PC-3 (cell line): ENCODE measurements at regions not wholly inside any gene's neighbourhood (a gene's known extent, or its start where the extent isn't known, plus 50 kb on each side); places are given as distances from the start of the nearest gene placed in this dataset.

Experiments used
- ATAC-seq: fragments of 200-7000 bp; cut with Tn5 transposase; 2 replicates; pipeline ENCODE4 v1.9.1; 2020; ENCODE audit warnings: mild to moderate bottlenecking, moderate library complexity
- BruUV-seq: library from RNA; stranded (reverse); fragments of 400-500 nt; replicated peaks from 2 replicates; lab custom pipeline; 2021; lab: Mats Ljungman, UMichigan
- CTCF ChIA-PET: fragments of 300-600 bp; sonication (Branson Sonifier 250); formaldehyde crosslinking; loops from one replicate; lab custom pipeline; 2022; ENCODE audit warnings: antibody characterized with exemption; lab: Charles Lee
- POLR2A ChIA-PET: fragments of 300-600 bp; sonication (Branson Sonifier 250); formaldehyde crosslinking; loops from one replicate; lab custom pipeline; 2022; ENCODE audit warnings: antibody characterized with exemption; ENCODE audit not compliant: unreplicated experiment; lab: Charles Lee
- DNase-seq: peaks from one replicate; pipeline ENCODE4 v3.0.0-alpha.2; 2015
- H2AFZ ChIP-seq: fragments of 300-600 bp; sonication (generic); 2 replicates; pipeline ENCODE4 v1.6.0; 2016; ENCODE audit warnings: antibody characterized with exemption, low read length
- H3F3A ChIP-seq: fragments of 300-600 bp; sonication (generic); one replicate; pipeline ENCODE4 v1.6.0; 2017; ENCODE audit warnings: antibody characterized with exemption, low read length, control low read depth, mild to moderate bottlenecking; ENCODE audit not compliant: unreplicated experiment
- H3K27ac ChIP-seq: fragments of 300-600 bp; sonication (generic); 2 replicates; pipeline ENCODE4 v1.5.1; 2016; ENCODE audit warnings: mild to moderate bottlenecking, low read length
- H3K27me3 ChIP-seq: fragments of 300-600 bp; sonication (generic); 2 replicates; pipeline ENCODE4 v1.6.1; 2016; ENCODE audit warnings: low read length, mixed read lengths
- H3K36me3 ChIP-seq: fragments of 300-600 bp; sonication (generic); 2 replicates; pipeline ENCODE4 v1.6.1; 2016; ENCODE audit warnings: low read depth, mixed run types, low read length, mixed read lengths
- H3K4me1 ChIP-seq: fragments of 300-600 bp; sonication (generic); 2 replicates; pipeline ENCODE4 v1.5.1; 2016; ENCODE audit warnings: low read length; ENCODE audit not compliant: insufficient read depth
- H3K4me2 ChIP-seq: fragments of 300-600 bp; sonication (generic); 2 replicates; pipeline ENCODE4 v1.6.0; 2016; ENCODE audit warnings: low read length
- H3K4me3 ChIP-seq: fragments of 300-600 bp; sonication (generic); 2 replicates; pipeline ENCODE4 v1.5.1; 2016; ENCODE audit warnings: mild to moderate bottlenecking, low read length, mixed read lengths
- H3K79me2 ChIP-seq: fragments of 300-600 bp; sonication (generic); 2 replicates; pipeline ENCODE4 v1.6.1; 2017; ENCODE audit warnings: low read length, mixed read lengths
- H3K9ac ChIP-seq: fragments of 300-600 bp; sonication (generic); 2 replicates; pipeline ENCODE4 v1.6.0; 2016; ENCODE audit warnings: mild to moderate bottlenecking, low read length
- H3K9me2 ChIP-seq: fragments of 300-600 bp; sonication (generic); replicated peaks from 2 replicates; pipeline ENCODE4 v1.6.1; 2016; ENCODE audit warnings: mixed run types, low read length, mixed read lengths
- H3K9me3 ChIP-seq: fragments of 300-600 bp; sonication (generic); 2 replicates; pipeline ENCODE4 v1.6.1; 2016; ENCODE audit warnings: low read length, mixed read lengths
- H4K20me1 ChIP-seq: fragments of 300-600 bp; sonication (generic); 2 replicates; pipeline ENCODE4 v1.6.1; 2016; ENCODE audit warnings: low read length, mixed read lengths
- CTCF ChIP-seq: fragments of 300-600 bp; sonication (generic); conservative IDR thresholded peaks from 2 replicates; pipeline ENCODE4 v1.5.1; 2017; ENCODE audit warnings: antibody characterized with exemption, low read depth, mild to moderate bottlenecking, low read length
- EZH2 ChIP-seq: fragments of 300-600 bp; sonication (generic); IDR thresholded peaks from one replicate; pipeline ENCODE4 v1.6.1; 2017; ENCODE audit warnings: antibody characterized with exemption, mild to moderate bottlenecking, low read length; ENCODE audit not compliant: unreplicated experiment
- EZH2phosphoT487 ChIP-seq: fragments of 300-600 bp; sonication (generic); IDR thresholded peaks from 2 replicates; pipeline ENCODE4 v1.6.1; 2018; ENCODE audit warnings: mild to moderate bottlenecking, antibody characterized with exemption, low read length, borderline replicate concordance
- intact Hi-C: fragments of 100-400 bp; cut with micrococcal nuclease; formaldehyde crosslinking; loops from 2 replicates; pipeline ENCODE4 v1.9.0; 2023

- Histone ChIP-seq H3K9ac (no peak overlapping the region), H3K36me3 (no peaks in the 10 kb centered on the region), H3K4me2 (no peak overlapping the region), H3K9me2 (no peaks in the 10 kb centered on the region), H2AFZ (no peak overlapping the region), H3F3A (no peaks in the 10 kb centered on the region), H3K9me3 (no peaks in the 10 kb centered on the region), H3K4me3 (no peak overlapping the region), H3K27ac (no peak overlapping the region), H3K79me2 (no peaks in the 10 kb centered on the region), H4K20me1 (no peaks in the 10 kb centered on the region), H3K27me3 (no peaks in the 10 kb centered on the region), H3K4me1 (no peaks in the 10 kb centered on the region)
- BruUV-seq = no TSS peak
- no peak for DNase-seq
- no peak for TF ChIP-seq EZH2
- TF ChIP-seq CTCF = no peak
- TF ChIP-seq EZH2phosphoT487 = no peak
- ChIA-PET POLR2A (interaction anchor here (1.4 kb wide), 1 partner anchor 81 kb away, joined by 7 read pairs; the partner anchor contains the start of gene EFNB1), CTCF (no interaction called here)
- ATAC-seq = no peak
- intact Hi-C loops = no loop called here
These were observed 81.1 kb downstream of the EFNB1 start for GRCh38 chrX:68909945-68910344.

GRCh38 chrX:68908071-68908470 is 79.2 kb downstream of the EFNB1 start:
- intact Hi-C loops = no loop called here
- Histone ChIP-seq H3K9me2 (no peaks in the 10 kb centered on the region), H3K27ac (no peak overlapping the region), H3K79me2 (no peaks in the 10 kb centered on the region), H3K4me3 (no peak overlapping the region), H3K36me3 (no peaks in the 10 kb centered on the region), H3K9ac (no peak overlapping the region), H3K9me3 (no peaks in the 10 kb centered on the region), H2AFZ (no peak overlapping the region), H3K4me1 (no peaks in the 10 kb centered on the region), H3F3A (no peaks in the 10 kb centered on the region), H4K20me1 (no peaks in the 10 kb centered on the region), H3K27me3 (no peaks in the 10 kb centered on the region), H3K4me2 (no peak overlapping the region)
- ATAC-seq = no peak
- CTCF ChIA-PET = no interaction called here
- DNase-seq = no peak
- POLR2A ChIA-PET = no interaction called here
- TF ChIP-seq EZH2phosphoT487 = no peak
- TF ChIP-seq EZH2 = no peak
- no peak for TF ChIP-seq CTCF
- BruUV-seq = no TSS peak

GRCh38 chrX:68902706-68903504 is 74.1 kb downstream of the EFNB1 start:
- Histone ChIP-seq H4K20me1 (no peaks in the 10 kb centered on the region), H3K9me3 (no peaks in the 10 kb centered on the region), H3K79me2 (no peaks in the 10 kb centered on the region), H3K4me1 (no peaks in the 10 kb centered on the region), H3K27me3 (no peaks in the 10 kb centered on the region), H3K4me3 (no peak overlapping the region), H3K9me2 (no peaks in the 10 kb centered on the region), H3F3A (no peaks in the 10 kb centered on the region), H3K4me2 (no peak overlapping the region), H2AFZ (no peak overlapping the region), H3K27ac (no peak overlapping the region), H3K9ac (no peak overlapping the region), H3K36me3 (no peaks in the 10 kb centered on the region)
- no TSS peak for BruUV-seq
- intact Hi-C loops = no loop called here
- POLR2A ChIA-PET = no interaction called here
- no peak for TF ChIP-seq EZH2
- no peak for TF ChIP-seq EZH2phosphoT487
- TF ChIP-seq CTCF = no peak
- CTCF ChIA-PET = no interaction called here
- no peak for DNase-seq
- ATAC-seq = no peak
